HG03457 (cell line): ENCODE measurements at regions not wholly inside any gene's neighbourhood (a gene's known extent, or its start where the extent isn't known, plus 50 kb on each side); places are given as distances from the start of the nearest gene placed in this dataset.
"Not testable (repeated sequence)": the region's sequence is repeated elsewhere in the genome, so short reads cannot be mapped to it uniquely, and the experiment has no call there.

ENCODE experiments used
- ATAC-seq: cut with Tn5 transposase; IDR thresholded peaks from one replicate; pipeline ENCODE4 v1.9.1; 2021; ENCODE audit warnings: moderate number of reproducible peaks; ENCODE audit not compliant: unreplicated experiment

- ATAC-seq = no peak
These were observed 150.2 kb upstream of the LRRC3B start for GRCh38 chr3:26472345-26472744.

GRCh38 chr3:26474706-26475105 is 147.9 kb upstream of the LRRC3B start:
- ATAC-seq = no peak

GRCh38 chr3:26480377-26480776 is 142.2 kb upstream of the LRRC3B start:
- ATAC-seq = no peak

- no peak for ATAC-seq
These were observed 138.4 kb upstream of the LRRC3B start for GRCh38 chr3:26484140-26484539.

- ATAC-seq = no peak
These were observed 124.3 kb upstream of the LRRC3B start for GRCh38 chr3:26498271-26498670.

- no peak for ATAC-seq
These were observed 117.2 kb upstream of the LRRC3B start for GRCh38 chr3:26505399-26505798.

- ATAC-seq = not testable (repeated sequence)
These were observed 108.0 kb upstream of the LRRC3B start for GRCh38 chr3:26514445-26515029.

- no peak for ATAC-seq
These were observed 107.2 kb upstream of the LRRC3B start for GRCh38 chr3:26515351-26515750.

GRCh38 chr3:26521261-26521660 is 101.3 kb upstream of the LRRC3B start:
- ATAC-seq = no peak

GRCh38 chr3:26522919-26523318 is 99.7 kb upstream of the LRRC3B start:
- ATAC-seq = no peak

GRCh38 chr3:26525013-26525412 is 97.6 kb upstream of the LRRC3B start:
- no peak for ATAC-seq

- ATAC-seq = no peak
These were observed 87.4 kb upstream of the LRRC3B start for GRCh38 chr3:26535151-26535550.

GRCh38 chr3:26536955-26537354 is 85.6 kb upstream of the LRRC3B start:
- ATAC-seq = no peak

GRCh38 chr3:26550413-26550812 is 72.2 kb upstream of the LRRC3B start:
- ATAC-seq = no peak

- no peak for ATAC-seq
These were observed 65.9 kb upstream of the LRRC3B start for GRCh38 chr3:26556637-26557036.

GRCh38 chr3:26558257-26558656 is 64.3 kb upstream of the LRRC3B start:
- ATAC-seq = no peak

GRCh38 chr3:26559227-26559626 is 63.3 kb upstream of the LRRC3B start:
- ATAC-seq = no peak

- ATAC-seq = no peak
These were observed 62.5 kb upstream of the LRRC3B start for GRCh38 chr3:26560081-26560480.

- ATAC-seq = no peak
These were observed 60.4 kb upstream of the LRRC3B start for GRCh38 chr3:26562021-26562768.
